OCI-LY3 (cell line): ENCODE measurements at regions not wholly inside any gene's neighbourhood (a gene's known extent, or its start where the extent isn't known, plus 50 kb on each side); places are given as distances from the start of the nearest gene placed in this dataset.

ENCODE experiments used
- CTCF ChIP-seq: fragments of 200-600, 300-600 bp; sonication (generic); IDR thresholded peaks from 2 replicates; pipeline ENCODE4 v1.5.1; 2014; ENCODE audit warnings: antibody characterized with exemption, low read length, low read depth
- EZH2phosphoT487 ChIP-seq: fragments of 200-600 bp; shearing (Covaris generic); IDR thresholded peaks from 2 replicates; pipeline ENCODE4 v1.6.1; 2018; ENCODE audit warnings: antibody characterized with exemption, mixed run types, low read depth

GRCh38 chr9:12329623-12329985, 363.6 kb upstream of the TYRP1 start:
- TF ChIP-seq CTCF = no peak
- TF ChIP-seq EZH2phosphoT487 = no peak
